GM12874 (cell line): ENCODE measurements at regions not wholly inside any gene's neighbourhood (a gene's known extent, or its start where the extent isn't known, plus 50 kb on each side); places are given as distances from the start of the nearest gene placed in this dataset.

Experiments
- TF ChIP-seq, protein P1 (sequence below): IDR thresholded peaks from 2 replicates; pipeline ENCODE4 v1.5.1; 2011; ENCODE audit warnings: low read depth, mild to moderate bottlenecking, control low read depth, low read length, moderate library complexity; ENCODE audit not compliant: insufficient read depth

DNA sequence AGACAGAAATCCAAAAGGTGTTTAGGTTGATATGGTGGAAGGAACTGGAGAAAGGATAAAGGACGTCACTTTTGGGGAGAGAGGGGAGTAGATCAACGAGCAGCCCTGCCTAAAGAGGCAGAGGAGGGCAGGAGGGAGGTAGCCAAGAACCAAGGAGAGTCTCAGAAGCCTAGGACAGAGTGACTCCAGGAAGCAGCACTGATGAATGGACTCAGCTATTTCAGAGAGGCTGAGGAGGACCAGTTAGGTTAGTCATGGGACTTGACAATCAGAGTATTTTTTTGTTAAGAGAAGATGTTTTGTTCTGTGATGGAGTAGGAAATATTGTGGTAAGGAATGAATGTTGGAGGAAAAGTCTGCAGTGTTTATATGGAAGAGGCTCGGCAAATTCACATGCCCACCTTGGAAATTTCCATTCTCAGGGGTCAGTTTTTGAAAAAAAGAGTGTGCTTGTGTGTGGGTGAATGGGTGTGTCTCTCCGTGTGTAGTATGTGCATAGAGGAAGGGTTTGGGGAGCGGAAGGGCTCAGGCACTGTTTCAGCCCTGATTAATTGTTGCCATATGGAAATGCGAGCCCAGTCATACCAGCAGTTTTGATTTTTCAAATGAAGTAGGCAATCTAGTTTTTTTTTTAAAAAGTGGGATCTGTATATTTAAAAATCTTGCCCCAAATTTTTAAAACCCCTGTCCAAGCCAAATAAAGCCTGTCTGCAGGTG is 303.6 kb downstream of the SAMD5 start:
- TF ChIP-seq, protein P1, sequence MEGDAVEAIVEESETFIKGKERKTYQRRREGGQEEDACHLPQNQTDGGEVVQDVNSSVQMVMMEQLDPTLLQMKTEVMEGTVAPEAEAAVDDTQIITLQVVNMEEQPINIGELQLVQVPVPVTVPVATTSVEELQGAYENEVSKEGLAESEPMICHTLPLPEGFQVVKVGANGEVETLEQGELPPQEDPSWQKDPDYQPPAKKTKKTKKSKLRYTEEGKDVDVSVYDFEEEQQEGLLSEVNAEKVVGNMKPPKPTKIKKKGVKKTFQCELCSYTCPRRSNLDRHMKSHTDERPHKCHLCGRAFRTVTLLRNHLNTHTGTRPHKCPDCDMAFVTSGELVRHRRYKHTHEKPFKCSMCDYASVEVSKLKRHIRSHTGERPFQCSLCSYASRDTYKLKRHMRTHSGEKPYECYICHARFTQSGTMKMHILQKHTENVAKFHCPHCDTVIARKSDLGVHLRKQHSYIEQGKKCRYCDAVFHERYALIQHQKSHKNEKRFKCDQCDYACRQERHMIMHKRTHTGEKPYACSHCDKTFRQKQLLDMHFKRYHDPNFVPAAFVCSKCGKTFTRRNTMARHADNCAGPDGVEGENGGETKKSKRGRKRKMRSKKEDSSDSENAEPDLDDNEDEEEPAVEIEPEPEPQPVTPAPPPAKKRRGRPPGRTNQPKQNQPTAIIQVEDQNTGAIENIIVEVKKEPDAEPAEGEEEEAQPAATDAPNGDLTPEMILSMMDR, result no peak

DNA sequence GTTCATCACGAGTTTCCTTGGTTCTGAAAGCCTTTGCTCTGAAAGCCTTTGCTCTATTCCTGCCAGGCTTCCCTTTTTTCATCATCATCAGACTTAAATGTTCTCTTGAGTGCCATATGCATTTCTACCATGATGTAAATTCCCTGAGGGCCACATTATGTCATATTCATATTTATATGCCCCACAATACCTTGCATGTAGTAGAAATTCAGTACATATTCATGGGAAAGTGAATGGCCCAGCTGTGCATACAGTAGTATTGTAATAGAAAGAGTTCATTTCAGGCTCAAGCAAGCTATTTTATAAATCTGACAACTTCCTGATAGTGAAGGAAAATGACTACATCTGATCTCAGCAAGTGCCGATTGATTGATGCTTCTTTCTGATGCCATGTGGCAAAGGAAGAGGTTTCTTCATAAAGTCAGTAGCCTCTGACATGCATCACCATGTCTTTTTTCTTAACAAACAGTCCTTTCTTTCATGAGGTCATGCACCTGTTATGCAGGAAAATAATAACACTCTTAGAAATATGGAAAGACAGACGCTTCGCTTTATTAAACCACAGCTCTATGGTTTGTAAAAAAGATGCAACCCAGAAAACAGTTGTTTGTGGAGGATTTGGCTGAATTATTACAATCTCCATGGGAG is 308.7 kb downstream of the SAMD5 start:
- TF ChIP-seq, protein P1, result no peak

DNA sequence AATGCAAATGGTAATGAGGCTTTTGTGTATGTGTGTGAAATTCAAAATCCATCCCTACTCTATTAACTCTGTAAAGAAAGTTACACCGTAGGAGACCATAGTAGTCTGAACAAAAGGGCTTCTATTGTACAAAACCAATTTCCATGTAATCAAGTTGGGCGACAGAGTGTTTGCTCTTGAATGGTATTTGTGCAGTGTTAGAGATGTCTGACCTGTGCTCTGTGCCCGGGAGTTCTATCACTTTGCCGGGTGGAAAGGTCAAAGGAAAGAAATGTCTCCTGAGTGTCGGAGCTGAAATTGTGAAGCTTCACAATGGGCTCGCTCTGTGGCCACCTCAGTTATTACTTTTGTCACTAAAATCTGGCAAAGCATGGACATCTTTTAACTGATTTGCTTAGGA is 312.0 kb downstream of the SAMD5 start:
- TF ChIP-seq, protein P1, result no peak

DNA sequence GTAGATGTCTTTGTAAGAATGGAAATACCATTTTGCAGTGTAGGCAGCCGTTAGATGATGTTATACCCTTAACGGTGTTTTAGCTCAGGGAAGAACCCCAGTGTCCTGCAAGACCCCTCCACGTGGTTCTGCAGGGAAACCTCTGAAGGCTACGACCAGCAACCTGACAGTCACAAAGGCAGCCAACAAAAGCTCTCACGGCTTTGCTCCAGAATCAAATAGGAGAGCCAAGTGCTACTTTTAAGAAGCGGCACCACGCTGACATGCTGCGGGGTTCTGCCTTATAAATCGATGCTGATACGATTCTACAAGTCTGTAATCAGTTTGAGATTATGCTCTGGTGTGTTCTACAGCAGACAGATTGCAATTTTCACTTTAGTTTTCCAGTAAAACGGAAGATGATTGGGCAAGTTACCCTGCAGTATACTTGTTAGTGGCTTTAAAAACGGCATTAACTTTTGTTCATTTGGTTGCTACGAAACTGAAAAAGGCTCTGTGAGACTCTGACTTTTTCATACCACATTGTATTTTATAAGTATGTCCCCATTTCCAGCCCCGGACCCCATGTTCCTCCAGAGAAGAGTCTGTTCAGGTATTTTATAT is 312.9 kb downstream of the SAMD5 start:
- TF ChIP-seq, protein P1, result no peak

DNA sequence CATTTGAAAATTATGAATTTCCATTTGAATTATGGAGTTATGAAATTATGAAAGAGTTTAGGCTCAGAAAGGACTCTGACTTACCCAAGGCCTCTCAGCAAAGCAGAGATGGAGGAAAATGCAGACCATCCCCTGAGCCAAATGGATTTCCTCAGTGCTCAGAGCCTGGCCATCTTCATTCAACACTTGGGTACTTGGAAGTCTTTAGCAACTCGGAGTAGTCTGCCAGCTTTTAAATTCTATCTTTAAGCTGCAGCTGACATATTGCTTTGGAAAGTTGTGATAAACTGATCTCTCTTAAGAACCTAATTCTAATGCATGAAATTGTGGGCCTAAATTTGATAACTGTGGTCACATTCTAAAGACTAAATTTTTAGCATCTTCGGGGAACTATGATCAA is 315.4 kb downstream of the SAMD5 start:
- TF ChIP-seq, protein P1, result no peak

DNA sequence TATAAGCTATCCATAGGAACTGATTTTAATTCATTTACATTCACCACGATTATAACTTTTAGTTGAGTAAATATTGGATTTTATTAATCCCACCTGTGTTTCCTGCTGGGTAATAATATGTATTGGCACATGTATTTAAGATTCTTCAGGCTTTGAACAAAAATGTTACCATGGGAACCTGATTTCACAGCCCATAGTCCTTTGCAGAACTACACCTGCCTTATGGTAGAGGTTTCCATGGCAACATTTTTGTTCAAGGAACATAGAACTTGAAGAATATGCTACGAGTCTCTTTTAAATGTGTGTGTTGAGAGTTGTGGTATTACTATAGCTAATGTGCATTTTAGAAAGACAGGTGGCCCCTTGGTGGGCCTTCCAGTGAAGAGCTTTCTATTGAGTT is 317.4 kb downstream of the SAMD5 start:
- TF ChIP-seq, protein P1, result no peak

DNA sequence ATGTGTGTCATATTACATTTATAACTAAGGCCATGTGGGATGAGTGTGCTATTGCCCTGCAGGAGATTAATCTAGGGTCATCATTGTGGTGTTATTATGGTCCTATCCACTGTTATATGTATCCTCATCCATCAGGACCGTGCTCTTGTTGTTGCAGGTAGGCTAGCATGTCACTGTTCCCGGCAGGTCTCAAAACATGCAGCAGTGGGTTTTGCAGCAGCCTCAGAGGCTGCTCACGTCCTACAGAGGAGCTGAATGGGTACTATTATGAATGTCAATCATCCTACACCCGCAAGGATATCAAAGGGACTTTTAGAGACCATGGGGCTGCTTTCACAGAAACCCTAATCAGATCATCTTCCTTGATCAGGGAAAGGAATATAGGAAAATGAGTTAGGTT is 318.2 kb downstream of the SAMD5 start:
- TF ChIP-seq, protein P1, result no peak
